ENCODE measurements at regions not wholly inside any gene's neighbourhood (a gene's known extent, or its start where the extent isn't known, plus 50 kb on each side); places are given as distances from the start of the nearest gene placed in this dataset.

- Mint-ChIP-seq H3K27ac (ENCODE audit: unreplicated experiment) (no peak overlapping the region), H3K27me3 (ENCODE audit: low read depth, unreplicated experiment) (peaks cover 2% of the 10 kb centered on the region), H3K36me3 (ENCODE audit: low read depth, unreplicated experiment) (peaks cover 1% of the 10 kb centered on the region), H3K4me3 (ENCODE audit: unreplicated experiment) (no peak overlapping the region), H3K9me3 (ENCODE audit: unreplicated experiment) (peaks cover 3% of the 10 kb centered on the region), H3K4me1 (ENCODE audit: low read depth, unreplicated experiment) (peaks cover 8% of the 10 kb centered on the region)
- Histone ChIP-seq H3K27ac (ENCODE audit: low read depth, low read length) (no peak overlapping the region), H3K27me3 (ENCODE audit: insufficient read depth, low read length) (no peaks in the 10 kb centered on the region), H3K79me2 (ENCODE audit: insufficient read depth, low read length) (no peaks in the 10 kb centered on the region), H3K9me3 (ENCODE audit: insufficient read depth, low read depth, low read length) (no peaks in the 10 kb centered on the region), H3K4me2 (ENCODE audit: low read length) (no peak overlapping the region), H2AFZ (ENCODE audit: low read depth, low read length) (no peak overlapping the region), H4K20me1 (ENCODE audit: insufficient read depth, low read length) (no peaks in the 10 kb centered on the region), H3K4me1 (ENCODE audit: insufficient read depth, low read length) (no peaks in the 10 kb centered on the region), H3K9ac (ENCODE audit: low read length) (no peak overlapping the region), H3K36me3 (ENCODE audit: insufficient read depth, low read length) (no peaks in the 10 kb centered on the region), H3K4me3 (ENCODE audit: insufficient read depth, low read depth, low read length) (no peak overlapping the region)
- DNase-seq (ENCODE audit: low read depth) (no peak), FAIRE-seq (no peak)
- no peak for TF ChIP-seq CTCF (IDR thresholded peaks at IDR 0.05; ENCODE audit: insufficient read depth, low read depth, low read length)
- no peak for TF ChIP-seq EZH2 (IDR thresholded peaks at IDR 0.05; ENCODE audit: insufficient read depth, low read length)
These were observed 155.1 kb downstream of the SUCLA2 start for GRCh38 chr13:47845981-47846380.

- Histone ChIP-seq H2AFZ (ENCODE audit: low read depth, low read length) (no peak overlapping the region), H3K4me2 (ENCODE audit: low read length) (no peak overlapping the region), H3K27ac (ENCODE audit: low read depth, low read length) (no peak overlapping the region), H3K9ac (ENCODE audit: low read length) (no peak overlapping the region), H3K27me3 (ENCODE audit: insufficient read depth, low read length) (no peaks in the 10 kb centered on the region), H3K4me1 (ENCODE audit: insufficient read depth, low read length) (no peaks in the 10 kb centered on the region), H3K79me2 (ENCODE audit: insufficient read depth, low read length) (no peaks in the 10 kb centered on the region), H3K36me3 (ENCODE audit: insufficient read depth, low read length) (no peaks in the 10 kb centered on the region), H4K20me1 (ENCODE audit: insufficient read depth, low read length) (no peaks in the 10 kb centered on the region), H3K9me3 (ENCODE audit: insufficient read depth, low read depth, low read length) (no peaks in the 10 kb centered on the region), H3K4me3 (ENCODE audit: insufficient read depth, low read depth, low read length) (no peak overlapping the region)
- Mint-ChIP-seq H3K27ac (ENCODE audit: unreplicated experiment) (no peak overlapping the region), H3K4me3 (ENCODE audit: unreplicated experiment) (no peak overlapping the region), H3K9me3 (ENCODE audit: unreplicated experiment) (no peaks in the 10 kb centered on the region), H3K27me3 (ENCODE audit: low read depth, unreplicated experiment) (peaks cover 2% of the 10 kb centered on the region), H3K36me3 (ENCODE audit: low read depth, unreplicated experiment) (peaks cover 1% of the 10 kb centered on the region), H3K4me1 (ENCODE audit: low read depth, unreplicated experiment) (peaks cover 8% of the 10 kb centered on the region)
- FAIRE-seq (no peak), DNase-seq (ENCODE audit: low read depth) (no peak)
- TF ChIP-seq CTCF (IDR thresholded peaks at IDR 0.05; ENCODE audit: insufficient read depth, low read depth, low read length) (no peak), EZH2 (IDR thresholded peaks at IDR 0.05; ENCODE audit: insufficient read depth, low read length) (no peak)
These were observed 158.1 kb downstream of the SUCLA2 start for GRCh38 chr13:47843005-47843404.

- TF ChIP-seq CTCF (IDR thresholded peaks at IDR 0.05; ENCODE audit: insufficient read depth, low read depth, low read length) (no peak), EZH2 (IDR thresholded peaks at IDR 0.05; ENCODE audit: insufficient read depth, low read length) (no peak)
- H3K36me3 ChIP-seq (ENCODE audit: insufficient read depth, low read length): no peaks in the 10 kb centered on the region
- peaks cover under 1% of the 10 kb centered on the region for H3K4me1 Mint-ChIP-seq (ENCODE audit: low read depth, unreplicated experiment)
- no peaks in the 10 kb centered on the region for H3K4me1 ChIP-seq (ENCODE audit: insufficient read depth, low read length)
- no peaks in the 10 kb centered on the region for H3K9me3 Mint-ChIP-seq (ENCODE audit: unreplicated experiment)
- H3K9ac ChIP-seq (ENCODE audit: low read length): no peak overlapping the region
- H3K27ac ChIP-seq (ENCODE audit: low read depth, low read length): no peak overlapping the region
- FAIRE-seq: no peak
- H3K27me3 ChIP-seq (ENCODE audit: insufficient read depth, low read length): no peaks in the 10 kb centered on the region
- H3K4me2 ChIP-seq (ENCODE audit: low read length): no peak overlapping the region
- peaks cover 1% of the 10 kb centered on the region for H3K36me3 Mint-ChIP-seq (ENCODE audit: low read depth, unreplicated experiment)
- H3K9me3 ChIP-seq (ENCODE audit: insufficient read depth, low read depth, low read length): no peaks in the 10 kb centered on the region
- H3K27ac Mint-ChIP-seq (ENCODE audit: unreplicated experiment): no peak overlapping the region
- DNase-seq (ENCODE audit: low read depth): no peak
- H2AFZ ChIP-seq (ENCODE audit: low read depth, low read length): no peak overlapping the region
- H3K4me3 ChIP-seq (ENCODE audit: insufficient read depth, low read depth, low read length): no peak overlapping the region
- no peaks in the 10 kb centered on the region for H4K20me1 ChIP-seq (ENCODE audit: insufficient read depth, low read length)
- H3K27me3 Mint-ChIP-seq (ENCODE audit: low read depth, unreplicated experiment): peaks cover 8% of the 10 kb centered on the region
- no peak overlapping the region for H3K4me3 Mint-ChIP-seq (ENCODE audit: unreplicated experiment)
- no peaks in the 10 kb centered on the region for H3K79me2 ChIP-seq (ENCODE audit: insufficient read depth, low read length)
These were observed 159.9 kb downstream of the SUCLA2 start for GRCh38 chr13:47841151-47841550.

Data from astrocyte (in vitro differentiated cells and primary cell).